ENCODE measurements at regions not wholly inside any gene's neighbourhood (a gene's known extent, or its start where the extent isn't known, plus 50 kb on each side); places are given as distances from the start of the nearest gene placed in this dataset.

- DNase-seq = no peak
Observed at GRCh38 chr2:51734115-51734514, 702.2 kb upstream of the NRXN1 start.

GRCh38 chr2:51723691-51724090 lies 691.8 kb upstream of the NRXN1 start:
- DNase-seq = no peak
- ATAC-seq (ENCODE audit: poor library complexity) = no peak
- intact Hi-C loops (cut with DNase I) = no loop called here

More at GRCh38 chr2:51734115-51734514, 702.2 kb upstream of the NRXN1 start:
- intact Hi-C loops (cut with DNase I) = no loop called here
- peak; percentile 62 for ATAC-seq (ENCODE audit: poor library complexity)

- DNase-seq (no peak), ATAC-seq (ENCODE audit: poor library complexity) (no peak)
- intact Hi-C loops (cut with DNase I) = no loop called here
Observed at GRCh38 chr2:51722311-51722710, 690.4 kb upstream of the NRXN1 start.

- no peak for DNase-seq
- intact Hi-C loops (cut with DNase I) = no loop called here
- ATAC-seq (ENCODE audit: poor library complexity) = no peak
Observed at GRCh38 chr2:51720826-51721225, 688.9 kb upstream of the NRXN1 start.

- ATAC-seq (ENCODE audit: poor library complexity) (no peak), DNase-seq (no peak)
- intact Hi-C loops (cut with DNase I) = no loop called here
Observed at GRCh38 chr2:51718881-51719280, 686.9 kb upstream of the NRXN1 start.

- ATAC-seq (ENCODE audit: poor library complexity) (no peak), DNase-seq (no peak)
- intact Hi-C loops (cut with DNase I) = no loop called here
Observed at GRCh38 chr2:51717312-51717711, 685.4 kb upstream of the NRXN1 start.

DNA sequence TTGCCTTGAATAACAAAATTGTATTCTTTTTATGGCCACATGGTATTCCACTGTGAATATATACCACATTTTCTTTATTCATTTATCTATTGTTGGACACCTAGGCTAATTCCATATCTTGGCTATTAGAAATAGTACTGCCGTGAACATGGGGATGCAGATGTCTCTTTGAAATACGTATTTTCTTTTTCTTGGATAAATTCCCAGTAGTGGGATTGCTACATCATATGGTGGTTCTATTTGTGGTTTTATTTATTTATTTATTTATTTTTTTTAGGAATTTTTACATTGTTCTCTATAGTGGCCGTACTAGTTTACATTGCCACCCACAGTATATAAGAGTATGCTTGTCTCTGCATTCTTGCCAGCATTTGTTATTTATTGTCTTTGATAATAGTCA lies 679.8 kb upstream of the NRXN1 start:
- ATAC-seq (ENCODE audit: poor library complexity) (no peak), DNase-seq (no peak)
- intact Hi-C loops (cut with DNase I) = no loop called here

DNA sequence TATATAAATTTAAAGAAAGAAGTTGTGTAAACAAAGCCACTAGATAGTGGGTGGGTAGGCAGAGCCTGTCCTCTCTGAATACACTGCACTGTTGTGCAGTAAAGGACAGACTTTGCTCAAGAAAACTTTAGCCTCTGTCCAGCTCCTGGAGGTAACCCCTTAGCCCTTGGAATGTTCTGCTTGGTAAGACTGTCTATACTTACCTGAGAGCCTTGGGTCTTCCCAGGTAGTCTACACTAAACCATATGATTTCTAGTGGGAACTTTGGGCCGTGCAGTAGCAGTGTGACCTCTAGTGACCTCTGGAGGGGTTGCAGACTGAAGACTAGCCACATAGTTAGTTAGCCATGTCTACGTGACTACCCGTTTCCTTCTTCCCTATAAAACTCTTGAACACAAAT lies 678.3 kb upstream of the NRXN1 start:
- no peak for DNase-seq
- intact Hi-C loops (cut with DNase I) = no loop called here

GRCh38 chr2:51707625-51708024 lies 675.7 kb upstream of the NRXN1 start:
- no peak for ATAC-seq (ENCODE audit: poor library complexity)
- intact Hi-C loops (cut with DNase I) = no loop called here
- DNase-seq = no peak

More for the DNA sequence above, 678.3 kb upstream of the NRXN1 start:
- no peak for ATAC-seq (ENCODE audit: poor library complexity)

DNA sequence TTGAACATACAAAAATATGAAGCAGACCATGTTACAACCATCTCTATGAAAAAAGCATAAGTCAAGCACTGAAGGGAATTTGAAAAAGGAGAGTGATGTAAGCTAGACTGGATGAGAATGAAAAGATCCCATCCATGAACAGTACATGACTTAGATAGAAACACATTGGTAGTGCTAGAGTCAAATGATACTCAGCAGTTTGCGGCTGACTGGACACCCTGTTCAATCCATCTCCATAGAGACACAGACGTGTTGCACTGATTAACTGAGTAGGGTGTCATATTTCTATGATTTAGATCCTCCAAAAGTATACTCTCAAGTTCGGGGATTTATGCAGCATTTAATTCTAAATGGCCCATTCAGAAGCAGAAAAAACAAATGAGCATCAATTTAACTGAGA lies 674.3 kb upstream of the NRXN1 start:
- intact Hi-C loops (cut with DNase I) = no loop called here
- no peak for ATAC-seq (ENCODE audit: poor library complexity)

GRCh38 chr2:51705417-51705816 lies 673.5 kb upstream of the NRXN1 start:
- no peak for DNase-seq
- intact Hi-C loops (cut with DNase I) = no loop called here
- no peak for ATAC-seq (ENCODE audit: poor library complexity)

More for the DNA sequence above, 674.3 kb upstream of the NRXN1 start:
- no peak for DNase-seq

DNA sequence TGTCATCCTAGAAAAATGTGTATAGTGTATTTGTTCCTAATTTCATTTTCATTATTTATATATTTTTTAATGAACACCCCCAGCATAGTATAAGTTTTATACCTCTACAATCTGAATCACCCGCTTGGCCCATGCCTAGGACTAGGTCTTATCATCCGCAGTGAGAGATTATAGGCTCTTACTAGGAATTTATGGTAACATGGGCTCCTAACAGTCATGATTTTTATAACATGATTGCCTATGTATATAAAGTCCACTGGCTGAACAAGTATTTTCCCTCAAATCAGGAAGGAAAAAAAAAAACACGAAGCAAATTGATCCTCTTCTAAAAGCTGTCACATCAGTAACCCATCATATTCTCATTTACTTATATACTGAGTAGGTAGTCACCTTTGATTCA lies 666.1 kb upstream of the NRXN1 start:
- ATAC-seq (ENCODE audit: poor library complexity) (no peak), DNase-seq (no peak)
- intact Hi-C loops (cut with DNase I) = no loop called here

GRCh38 chr2:51697095-51697494 lies 665.2 kb upstream of the NRXN1 start:
- ATAC-seq (ENCODE audit: poor library complexity) = no peak

GRCh38 chr2:51695531-51695930 lies 663.6 kb upstream of the NRXN1 start:
- intact Hi-C loops (cut with DNase I) = no loop called here
- DNase-seq = no peak
- ATAC-seq (ENCODE audit: poor library complexity) = no peak

More at GRCh38 chr2:51697095-51697494, 665.2 kb upstream of the NRXN1 start:
- no peak for DNase-seq
- intact Hi-C loops (cut with DNase I) = no loop called here

DNA sequence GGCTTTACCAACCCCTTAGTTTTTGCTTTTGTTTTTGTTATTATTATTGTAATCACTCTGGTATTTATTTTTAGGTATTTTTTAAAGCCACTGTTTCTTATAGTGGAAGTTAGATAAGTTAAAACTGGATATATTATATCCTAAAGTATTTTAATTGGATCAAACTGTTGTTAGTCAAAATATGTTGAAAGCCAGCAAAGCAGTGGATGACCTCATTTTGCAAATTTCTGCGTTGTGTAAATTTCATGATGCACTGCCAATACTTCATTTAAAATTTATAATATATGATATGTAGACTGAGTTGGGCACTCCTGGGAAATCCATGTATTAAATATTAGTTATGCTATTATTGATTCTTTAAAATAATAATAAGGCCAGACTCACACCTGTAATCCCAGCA lies 661.7 kb upstream of the NRXN1 start:
- intact Hi-C loops (cut with DNase I) = no loop called here
- DNase-seq (no peak), ATAC-seq (ENCODE audit: poor library complexity) (no peak)

- no peak for ATAC-seq (ENCODE audit: poor library complexity)
- DNase-seq = no peak
- intact Hi-C loops (cut with DNase I) = no loop called here
Observed at GRCh38 chr2:51681854-51682253, 649.9 kb upstream of the NRXN1 start.

GRCh38 chr2:51673628-51674027 lies 641.7 kb upstream of the NRXN1 start:
- DNase-seq (no peak), ATAC-seq (ENCODE audit: poor library complexity) (no peak)
- intact Hi-C loops (cut with DNase I) = no loop called here

GRCh38 chr2:51667679-51668078 lies 635.7 kb upstream of the NRXN1 start:
- intact Hi-C loops (cut with DNase I) = no loop called here

DNA sequence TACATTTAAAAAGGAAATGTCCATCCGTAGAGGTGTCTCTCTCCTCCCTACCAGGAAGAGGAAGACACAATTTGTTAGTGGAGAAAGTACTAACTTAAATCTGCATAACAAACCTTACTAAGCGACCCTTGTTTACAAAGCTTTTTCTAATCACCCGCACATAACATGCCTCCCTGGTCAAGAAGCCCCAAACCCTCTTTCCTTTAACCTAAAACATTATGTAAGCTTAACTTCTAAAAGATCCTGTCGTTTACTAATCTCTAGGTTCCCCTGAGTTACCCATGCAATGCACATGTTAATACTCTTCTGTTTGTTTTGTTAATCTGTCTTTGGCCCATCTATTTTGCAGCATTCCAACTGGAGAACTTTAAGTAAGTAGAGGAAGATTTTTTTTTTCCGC lies 630.3 kb upstream of the NRXN1 start:
- DNase-seq (no peak), ATAC-seq (ENCODE audit: poor library complexity) (no peak)
- intact Hi-C loops (cut with DNase I) = no loop called here

More at GRCh38 chr2:51667679-51668078, 635.7 kb upstream of the NRXN1 start:
- ATAC-seq (ENCODE audit: poor library complexity) (no peak), DNase-seq (no peak)

DNA sequence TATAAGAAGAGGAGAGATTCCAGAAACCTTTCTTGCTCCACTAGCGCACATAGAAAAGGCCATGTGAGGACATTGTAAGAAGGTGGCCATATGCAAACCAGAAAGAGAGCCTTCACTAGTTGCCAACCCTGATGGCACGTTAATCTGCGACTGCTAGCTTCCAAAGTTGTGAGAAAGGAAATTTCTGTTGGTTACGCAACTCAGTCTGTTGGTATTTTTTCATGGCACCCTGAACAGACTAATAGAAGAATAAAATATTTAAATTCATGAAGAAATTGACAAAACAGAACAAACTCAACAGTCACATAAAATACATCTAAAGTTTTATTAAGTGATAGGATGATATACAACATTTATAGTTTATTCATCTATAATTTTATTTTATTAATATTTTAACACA lies 625.9 kb upstream of the NRXN1 start:
- intact Hi-C loops (cut with DNase I) = no loop called here
- no peak for ATAC-seq (ENCODE audit: poor library complexity)
- no peak for DNase-seq

- ATAC-seq (ENCODE audit: poor library complexity) (no peak), DNase-seq (no peak)
- intact Hi-C loops (cut with DNase I) = no loop called here
Observed at GRCh38 chr2:51650769-51651168, 618.8 kb upstream of the NRXN1 start.

- DNase-seq (no peak), ATAC-seq (ENCODE audit: poor library complexity) (no peak)
- intact Hi-C loops (cut with DNase I) = no loop called here
Observed at GRCh38 chr2:51649366-51649765, 617.4 kb upstream of the NRXN1 start.

Data from Right ventricle myocardium superior (tissue), 1 donor.